AG04450 (cell line): ENCODE measurements at regions not wholly inside any gene's neighbourhood (a gene's known extent, or its start where the extent isn't known, plus 50 kb on each side); places are given as distances from the start of the nearest gene placed in this dataset.

Source experiments
- CTCF ChIA-PET: fragments of 300-600, 350-600 bp; formaldehyde crosslinking; extraction: SDS; loops from one replicate; lab custom pipeline; 2022; ENCODE audit warnings: antibody characterized with exemption, inconsistent platforms; lab: Charles Lee
- POLR2A ChIA-PET: fragments of 350-600 bp; formaldehyde crosslinking; extraction: SDS; loops from one replicate; lab custom pipeline; 2021; ENCODE audit warnings: antibody characterized with exemption, inconsistent platforms; lab: Yijun Ruan, JAX
- DNase-seq: peaks from one replicate; pipeline ENCODE4 v3.0.0-alpha.2; 2011; ENCODE audit warnings: low read depth, low spot score
- H3K27ac ChIP-seq: one replicate; pipeline ENCODE4 v1.5.1; 2012; ENCODE audit warnings: low read depth, low read length, control low read depth
- H3K27me3 ChIP-seq: one replicate; pipeline ENCODE4 v1.6.0; 2012; ENCODE audit warnings: low read length; ENCODE audit not compliant: control insufficient read depth, insufficient read depth
- H3K4me3 ChIP-seq: 2 replicates; pipeline ENCODE4 v1.5.1; 2011; ENCODE audit warnings: mild to moderate bottlenecking, low read depth, low read length, control low read depth
- H3K9me3 ChIP-seq: 2 replicates; pipeline ENCODE4 v1.5.1; 2012; ENCODE audit warnings: low read length; ENCODE audit not compliant: control insufficient read depth, insufficient read depth
- CTCF ChIP-seq: IDR thresholded peaks from 2 replicates; pipeline ENCODE4 v1.5.1; 2011; ENCODE audit warnings: low read depth, low read length, control low read depth, inconsistent platforms

GRCh38 chr12:114954511-114955055, 270.6 kb upstream of the TBX3 start:
- DNase-seq = no peak
- Histone ChIP-seq H3K27ac (no peak overlapping the region), H3K9me3 (no peaks in the 10 kb centered on the region), H3K27me3 (no peaks in the 10 kb centered on the region), H3K4me3 (no peak overlapping the region)
- CTCF ChIA-PET = interaction anchor here (0.7 to 0.9 kb wide), 2 partner anchors 14 to 20 kb away, joined by 3 read pairs; no protein-coding TSS in a partner anchor
- POLR2A ChIA-PET = interaction anchor here (0.6 kb wide), 1 partner anchor 62 kb away, joined by 3 read pairs; no protein-coding TSS in a partner anchor
- no peak for TF ChIP-seq CTCF

- no peak for TF ChIP-seq CTCF
- DNase-seq = no peak
- H3K4me3 ChIP-seq = no peak overlapping the region
- ChIA-PET CTCF (no interaction called here), POLR2A (no interaction called here)
- no peaks in the 10 kb centered on the region for H3K9me3 ChIP-seq
- no peak overlapping the region for H3K27ac ChIP-seq
- H3K27me3 ChIP-seq = no peaks in the 10 kb centered on the region
Observed at GRCh38 chr12:114952573-114953271, 268.7 kb upstream of the TBX3 start.

GRCh38 chr12:114949058-114949820, 265.3 kb upstream of the TBX3 start:
- Histone ChIP-seq H3K9me3 (no peaks in the 10 kb centered on the region), H3K27ac (no peak overlapping the region), H3K27me3 (no peaks in the 10 kb centered on the region), H3K4me3 (no peak overlapping the region)
- no peak for TF ChIP-seq CTCF
- DNase-seq = no peak
- CTCF ChIA-PET = interaction anchor here (0.6 kb wide), 1 partner anchor 203 kb away, joined by 4 read pairs; no protein-coding TSS in a partner anchor
- POLR2A ChIA-PET = interaction anchor here (0.6 kb wide), 1 partner anchor 157 kb away, joined by 7 read pairs; no protein-coding TSS in a partner anchor

- no peaks in the 10 kb centered on the region for H3K27me3 ChIP-seq
- ChIA-PET POLR2A (no interaction called here), CTCF (no interaction called here)
- H3K27ac ChIP-seq = no peak overlapping the region
- no peak overlapping the region for H3K4me3 ChIP-seq
- TF ChIP-seq CTCF = no peak
- H3K9me3 ChIP-seq = no peaks in the 10 kb centered on the region; the same call in 1 of the 2 replicates
- no peak for DNase-seq
Observed at GRCh38 chr12:114945351-114945750, 261.4 kb upstream of the TBX3 start.
